ENCODE measurements at regions not wholly inside any gene's neighbourhood (a gene's known extent, or its start where the extent isn't known, plus 50 kb on each side); places are given as distances from the start of the nearest gene placed in this dataset.

DNA sequence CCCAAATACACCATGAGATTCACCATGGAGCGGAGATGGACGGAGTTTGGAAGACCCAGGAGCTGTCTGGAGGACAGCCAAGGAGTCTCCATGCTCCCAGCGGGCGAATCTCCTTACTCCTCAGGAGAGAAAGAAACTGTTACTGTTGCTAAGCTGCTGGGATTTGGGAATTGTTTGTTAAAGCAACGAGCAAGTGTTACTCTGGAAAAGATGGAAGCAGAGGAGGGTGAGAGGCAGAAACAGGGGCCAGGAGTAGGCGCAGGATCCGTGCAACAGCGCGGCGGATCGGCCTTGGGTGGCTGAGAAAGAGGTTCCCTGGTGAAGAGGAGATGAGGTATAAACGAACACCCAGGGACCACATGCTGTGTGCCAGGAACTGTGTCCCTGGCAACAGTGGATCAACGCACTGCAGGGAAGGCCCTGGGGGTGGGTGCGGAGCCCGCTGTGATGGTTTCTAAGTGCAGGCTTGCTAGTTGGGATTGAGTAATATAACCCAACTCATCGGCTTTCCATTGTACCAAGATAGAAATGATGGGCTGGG, 1436.4 kb downstream of the BRD1 start:
- WGBS, 5 donors, result 71 to 82% (median 79%) methylated on average over 16 of the region's 16 CpGs
- no peak for TF ChIP-seq POLR2AphosphoS5 (IDR thresholded peaks at IDR 0.05)
- TF ChIP-seq POLR2A (IDR thresholded peaks at IDR 0.05), result no peak
- TF ChIP-seq, protein P1, sequence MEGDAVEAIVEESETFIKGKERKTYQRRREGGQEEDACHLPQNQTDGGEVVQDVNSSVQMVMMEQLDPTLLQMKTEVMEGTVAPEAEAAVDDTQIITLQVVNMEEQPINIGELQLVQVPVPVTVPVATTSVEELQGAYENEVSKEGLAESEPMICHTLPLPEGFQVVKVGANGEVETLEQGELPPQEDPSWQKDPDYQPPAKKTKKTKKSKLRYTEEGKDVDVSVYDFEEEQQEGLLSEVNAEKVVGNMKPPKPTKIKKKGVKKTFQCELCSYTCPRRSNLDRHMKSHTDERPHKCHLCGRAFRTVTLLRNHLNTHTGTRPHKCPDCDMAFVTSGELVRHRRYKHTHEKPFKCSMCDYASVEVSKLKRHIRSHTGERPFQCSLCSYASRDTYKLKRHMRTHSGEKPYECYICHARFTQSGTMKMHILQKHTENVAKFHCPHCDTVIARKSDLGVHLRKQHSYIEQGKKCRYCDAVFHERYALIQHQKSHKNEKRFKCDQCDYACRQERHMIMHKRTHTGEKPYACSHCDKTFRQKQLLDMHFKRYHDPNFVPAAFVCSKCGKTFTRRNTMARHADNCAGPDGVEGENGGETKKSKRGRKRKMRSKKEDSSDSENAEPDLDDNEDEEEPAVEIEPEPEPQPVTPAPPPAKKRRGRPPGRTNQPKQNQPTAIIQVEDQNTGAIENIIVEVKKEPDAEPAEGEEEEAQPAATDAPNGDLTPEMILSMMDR (IDR thresholded peaks at IDR 0.05 in 8 of 11, conservative IDR thresholded peaks at IDR 0.05 in 3 of 11), result no peak

DNA sequence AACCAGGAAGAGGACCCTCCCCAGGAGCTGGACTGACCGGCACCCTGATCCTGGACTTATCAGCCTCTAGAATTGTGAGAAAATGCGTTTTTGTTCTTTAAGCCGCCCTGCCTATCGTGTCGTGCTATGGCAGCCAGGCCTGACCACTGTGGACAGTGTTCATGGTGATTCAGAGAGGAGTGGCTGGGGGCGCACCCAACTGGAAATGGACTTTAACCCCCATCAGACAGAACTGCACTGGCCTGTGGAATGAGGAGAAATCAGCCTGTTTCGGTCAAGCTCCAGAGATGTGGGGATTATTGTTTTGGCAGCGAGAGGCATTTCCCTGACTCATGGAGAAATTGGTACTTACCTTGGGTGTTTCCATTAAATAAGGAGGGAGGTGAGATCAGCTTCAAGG, 1437.8 kb downstream of the BRD1 start:
- intact Hi-C loops (cut with DNase I; ENCODE audit: low total_unique reads), result no loop called here
- TF ChIP-seq, protein P1 (IDR thresholded peaks at IDR 0.05 in 8 of 11, conservative IDR thresholded peaks at IDR 0.05 in 3 of 11), result no peak
- TF ChIP-seq POLR2A (IDR thresholded peaks at IDR 0.05) (no peak), POLR2AphosphoS5 (IDR thresholded peaks at IDR 0.05) (no peak)
- no peaks in the 10 kb centered on the region for H3K36me3 ChIP-seq
- H3K4me3 ChIP-seq, result no peak overlapping the region
- H3K4me1 ChIP-seq, result no peaks in the 10 kb centered on the region
- peaks cover 0 to 26% (median 18%) of the 10 kb centered on the region in 8 donors for H3K9me3 ChIP-seq
- H3K27me3 ChIP-seq (replicated peaks in 1 of 7), result peaks cover 0 to 35% (median 0%) of the 10 kb centered on the region in 7 donors
- 79 to 93% (median 86%) methylated on average over 5 to 8 of the region's 8 CpGs for WGBS, 5 donors
- H3K27ac ChIP-seq, result no peak overlapping the region
- DNase-seq, result peak; percentile 6

More for the DNA sequence above, 1436.4 kb downstream of the BRD1 start:
- no peaks in the 10 kb centered on the region for H3K4me1 ChIP-seq
- H3K9me3 ChIP-seq, result peaks cover 0 to 12% (median 5%) of the 10 kb centered on the region in 8 donors
- intact Hi-C loops (cut with DNase I; ENCODE audit: low total_unique reads), result no loop called here
- H3K27me3 ChIP-seq (replicated peaks in 1 of 7), result peaks cover 0 to 42% (median 0%) of the 10 kb centered on the region in 7 donors
- DNase-seq, result no peak
- H3K27ac ChIP-seq, result no peak overlapping the region
- H3K36me3 ChIP-seq, result no peaks in the 10 kb centered on the region
- no peak overlapping the region for H3K4me3 ChIP-seq

DNA sequence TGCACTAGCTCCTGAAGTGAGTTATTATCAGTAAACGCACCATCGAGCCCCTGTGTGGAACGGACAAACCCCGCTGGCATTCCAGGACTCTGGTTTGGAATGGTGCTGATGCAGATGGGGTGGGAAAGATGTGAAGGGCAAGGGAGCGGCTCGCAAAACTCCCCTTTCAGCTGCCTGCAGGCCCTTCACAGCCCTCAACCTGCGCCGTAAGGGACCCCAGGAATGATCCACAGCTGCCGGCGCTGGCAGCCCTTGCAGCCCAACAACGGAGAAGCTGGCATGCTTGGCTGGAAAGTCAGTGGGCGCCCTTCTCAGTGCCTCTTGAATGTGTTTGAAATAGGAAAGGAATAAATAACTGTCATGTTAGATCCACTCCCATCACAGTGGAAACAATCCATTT, 1445.5 kb downstream of the BRD1 start:
- intact Hi-C loops (cut with DNase I; ENCODE audit: low total_unique reads), result no loop called here
- no peak for TF ChIP-seq POLR2AphosphoS5 (IDR thresholded peaks at IDR 0.05)
- TF ChIP-seq, protein P1 (IDR thresholded peaks at IDR 0.05 in 8 of 11, conservative IDR thresholded peaks at IDR 0.05 in 3 of 11), result no peak
- no peak for TF ChIP-seq POLR2A (IDR thresholded peaks at IDR 0.05)
- peak; percentile 22 for DNase-seq

DNA sequence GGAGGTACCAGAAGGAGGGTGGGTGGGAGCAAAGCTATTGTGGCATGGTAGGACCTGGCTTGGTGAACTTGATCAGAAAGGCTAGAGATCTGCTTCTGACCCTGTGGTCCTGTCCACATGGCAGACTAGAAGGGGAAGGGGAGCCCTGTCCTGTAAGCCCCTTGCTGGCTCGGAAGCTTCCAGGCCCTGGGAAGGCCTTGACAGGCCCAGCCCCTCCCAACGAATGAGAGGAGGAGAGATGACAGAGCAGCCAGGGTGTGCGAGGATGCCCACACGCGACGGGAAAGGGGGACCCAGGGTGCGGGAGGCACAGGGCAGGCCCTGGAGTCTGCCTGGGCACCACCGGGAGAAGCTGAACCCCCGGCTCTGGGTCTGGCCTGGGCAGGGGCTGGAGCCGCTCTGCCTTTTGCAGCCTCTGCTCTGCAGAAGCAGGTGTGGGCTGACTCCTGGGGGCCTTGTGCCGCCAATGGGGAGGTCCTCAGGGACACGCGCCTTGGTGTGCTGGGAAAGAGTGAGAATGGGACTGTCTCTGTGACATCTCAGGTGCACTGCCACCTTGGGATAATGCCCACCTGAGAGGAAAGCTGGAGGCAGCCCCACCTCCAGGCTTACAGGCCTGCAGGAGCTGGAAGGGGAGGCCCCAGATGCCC, 1447.5 kb downstream of the BRD1 start:
- 85 to 95% (median 91%) methylated on average over 9 to 13 of the region's 13 CpGs for WGBS, 5 donors
- H3K36me3 ChIP-seq, result no peaks in the 10 kb centered on the region
- peak; percentile 66 for DNase-seq
- H3K27ac ChIP-seq, result no peak overlapping the region
- no peaks in the 10 kb centered on the region for H3K4me1 ChIP-seq
- H3K4me3 ChIP-seq, result no peak overlapping the region
- peaks cover 0 to 23% (median 17%) of the 10 kb centered on the region in 8 donors for H3K9me3 ChIP-seq
- no peak for TF ChIP-seq POLR2AphosphoS5 (IDR thresholded peaks at IDR 0.05)
- peaks cover 0 to 49% (median 15%) of the 10 kb centered on the region in 7 donors for H3K27me3 ChIP-seq (replicated peaks in 1 of 7)
- intact Hi-C loops (cut with DNase I; ENCODE audit: low total_unique reads), result no loop called here

More for the DNA sequence above, 1445.5 kb downstream of the BRD1 start:
- H3K4me3 ChIP-seq, result no peak overlapping the region
- peaks cover 0 to 42% (median 36%) of the 10 kb centered on the region in 8 donors for H3K9me3 ChIP-seq
- WGBS, 5 donors, result 93 to 96% (median 94%) methylated on average over 12 of the region's 12 CpGs
- no peaks in the 10 kb centered on the region for H3K36me3 ChIP-seq
- H3K4me1 ChIP-seq, result no peaks in the 10 kb centered on the region
- H3K27ac ChIP-seq, result no peak overlapping the region
- peaks cover 0 to 31% (median 10%) of the 10 kb centered on the region in 7 donors for H3K27me3 ChIP-seq (replicated peaks in 1 of 7)

Measured in spleen (tissue), 11 donors.